Kidney (tissue), 13 donors: ENCODE measurements at regions not wholly inside any gene's neighbourhood (a gene's known extent, or its start where the extent isn't known, plus 50 kb on each side); places are given as distances from the start of the nearest gene placed in this dataset.
"Not testable (repeated sequence)": the region's sequence is repeated elsewhere in the genome, so short reads cannot be mapped to it uniquely, and the experiment has no call there.

Experiments used
- DNase-seq, 5 donors: peaks; one replicate each; pipeline ENCODE4 v3.0.0-alpha.2; 2013 to 2020
- FAIRE-seq: peaks from 2 replicates; lab custom pipeline; 2012; peaks lifted over from hg19 to GRCh38; lab: Jason Lieb, UNC
- H3K27ac ChIP-seq, 2 donors: one replicate each; pipeline ENCODE4 v1.7.0; 2013; ENCODE audit warnings: low read depth in 2 of 2, low read length in 2 of 2, inconsistent platforms in 1 of 2
- H3K27me3 ChIP-seq: one replicate; pipeline ENCODE4 v1.7.1; 2013; ENCODE audit warnings: low read length, inconsistent platforms; ENCODE audit not compliant: control insufficient read depth, insufficient read depth
- H3K36me3 ChIP-seq, 3 donors: one replicate each; pipeline versions ENCODE4 v1.7.0 to v1.7.1; 2013; ENCODE audit warnings: low read length in 3 of 3, control low read depth in 1 of 3, inconsistent platforms in 1 of 3; ENCODE audit not compliant: insufficient read depth in 3 of 3, control insufficient read depth in 2 of 3
- H3K4me1 ChIP-seq, 3 donors: one replicate each; pipeline versions ENCODE4 v1.7.0 to v1.7.1; 2013; ENCODE audit warnings: low read length in 3 of 3, inconsistent platforms in 1 of 3, low read depth in 1 of 3; ENCODE audit not compliant: control insufficient read depth in 2 of 3, insufficient read depth in 2 of 3
- H3K4me3 ChIP-seq, 3 donors: one replicate each; pipeline versions ENCODE4 v1.7.0 to v1.8.1; 2013; ENCODE audit warnings: low read length in 3 of 3, control low read depth in 1 of 3, inconsistent platforms in 1 of 3
- H3K9ac ChIP-seq, 3 donors: one replicate each; pipeline versions ENCODE4 v1.7.0 to v1.7.1; 2013; ENCODE audit warnings: low read length in 3 of 3, control low read depth in 1 of 3, inconsistent platforms in 1 of 3
- H3K9me3 ChIP-seq, 3 donors: one replicate each; pipeline versions ENCODE4 v1.7.0 to v1.7.1; 2013; ENCODE audit warnings: low read length in 3 of 3, control low read depth in 1 of 3, inconsistent platforms in 1 of 3; ENCODE audit not compliant: control insufficient read depth in 2 of 3, insufficient read depth in 1 of 3
- CTCF ChIP-seq: IDR thresholded peaks from 3 replicates; pipeline ENCODE4 v1.5.1; 2012; ENCODE audit warnings: mild to moderate bottlenecking, moderate library complexity, borderline replicate concordance; ENCODE audit not compliant: insufficient read depth; ENCODE audit errors: extremely low read depth
- intact Hi-C: fragments of 100-400 bp; cut with DNase I; formaldehyde crosslinking; loops from one replicate; pipeline ENCODE4 v1.11.1; 2022
- donor health status: control.
- donor health status: control.
- donor health status: control.
- donor health status: control.
- donor health status: control.
- donor health status: DM: yes; HTN: yes; CAD: no.
- donor health status: Normal renal cell carcinoma (clear cell type).

- TF ChIP-seq CTCF: no peak
- H3K9me3 ChIP-seq: no peaks in the 10 kb centered on the region
- H3K27ac ChIP-seq: no peak overlapping the region
- FAIRE-seq (no peak), DNase-seq (no peak)
- no peak overlapping the region for H3K9ac ChIP-seq
- intact Hi-C loops: no loop called here
- no peaks in the 10 kb centered on the region for H3K27me3 ChIP-seq
- H3K36me3 ChIP-seq: no peaks in the 10 kb centered on the region
- H3K4me3 ChIP-seq: no peak overlapping the region
- H3K4me1 ChIP-seq: peaks cover 0 to 8% (median 7%) of the 10 kb centered on the region in 3 donors
These were observed 96.1 kb downstream of the DAD1 start for GRCh38 chr14:22492622-22493542.

- Histone ChIP-seq H3K9ac (no peak overlapping the region), H3K36me3 (no peaks in the 10 kb centered on the region), H3K27me3 (no peaks in the 10 kb centered on the region), H3K4me3 (no peak overlapping the region), H3K4me1 (peaks cover 0 to 7% (median 0%) of the 10 kb centered on the region in 3 donors), H3K27ac (no peak overlapping the region), H3K9me3 (no peaks in the 10 kb centered on the region)
- FAIRE-seq: no peak
- intact Hi-C loops: no loop called here
- no peak for TF ChIP-seq CTCF
- DNase-seq: no peak
These were observed 97.1 kb downstream of the DAD1 start for GRCh38 chr14:22491683-22492621.

DNA sequence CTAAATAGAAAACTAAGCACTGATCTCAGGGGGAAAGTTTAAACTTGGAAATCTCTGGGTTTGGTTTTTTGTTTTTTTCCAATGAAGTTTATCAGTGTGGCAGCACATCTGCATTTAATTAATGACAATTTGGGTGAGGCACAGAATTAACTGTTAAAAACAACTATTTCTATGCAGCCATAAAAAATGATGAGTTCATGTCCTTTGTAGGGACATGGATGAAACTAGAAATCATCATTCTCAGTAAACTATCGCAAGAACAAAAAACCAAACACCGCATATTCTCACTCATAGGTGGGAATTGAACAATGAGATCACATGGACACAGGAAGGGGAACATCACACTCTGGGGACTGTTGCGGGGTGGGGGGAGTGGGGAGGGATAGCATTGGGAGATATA is 98.0 kb downstream of the DAD1 start:
- H3K4me3 ChIP-seq, H3K9ac ChIP-seq, intact Hi-C loops, FAIRE-seq, H3K27me3 ChIP-seq, H3K27ac ChIP-seq, DNase-seq, H3K36me3 ChIP-seq, H3K9me3 ChIP-seq, H3K4me1 ChIP-seq: not testable (repeated sequence)
